HFF-Myc (cell line): ENCODE measurements at regions not wholly inside any gene's neighbourhood (a gene's known extent, or its start where the extent isn't known, plus 50 kb on each side); places are given as distances from the start of the nearest gene placed in this dataset.

Experiments
- DNase-seq: peaks from one replicate; pipeline ENCODE4 v3.0.0-alpha.2; 2011; ENCODE audit warnings: low read depth; ENCODE audit errors: extremely low read depth
- H3K4me3 ChIP-seq: replicated peaks from 2 replicates; pipeline ENCODE4 v1.5.1; 2011; ENCODE audit warnings: low read depth, mild to moderate bottlenecking, control low read depth, low read length
- CTCF ChIP-seq: IDR thresholded peaks from 2 replicates; pipeline ENCODE4 v1.5.1; 2012; ENCODE audit warnings: mild to moderate bottlenecking, low read depth, low read length, control low read depth; ENCODE audit errors: missing control alignments

DNA sequence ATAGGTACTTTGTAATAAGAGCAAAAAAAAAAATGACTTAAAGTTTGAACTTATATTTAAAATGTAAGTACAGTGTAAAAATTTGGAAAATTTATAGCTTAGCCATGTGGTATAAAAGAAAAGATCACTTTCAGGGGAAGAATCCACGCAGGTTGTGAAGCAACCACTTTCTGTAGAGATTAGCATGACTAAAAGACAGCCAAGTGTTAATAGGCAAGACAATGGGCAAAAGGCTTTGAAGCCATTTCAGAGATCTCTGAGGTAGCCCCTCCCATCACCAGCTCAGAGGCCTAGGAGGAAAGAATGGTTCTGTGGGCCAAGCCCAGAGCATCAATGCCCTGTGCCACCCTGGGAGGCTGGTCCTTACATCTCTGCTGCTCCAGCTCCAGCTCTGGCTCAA is 346.3 kb upstream of the CHD1 start:
- no peak for DNase-seq
- no peak for TF ChIP-seq CTCF
- H3K4me3 ChIP-seq = no peak overlapping the region

- no peak for DNase-seq
- no peak for TF ChIP-seq CTCF
- no peak overlapping the region for H3K4me3 ChIP-seq
Observed at GRCh38 chr5:99272576-99272975, 343.8 kb upstream of the CHD1 start.

DNA sequence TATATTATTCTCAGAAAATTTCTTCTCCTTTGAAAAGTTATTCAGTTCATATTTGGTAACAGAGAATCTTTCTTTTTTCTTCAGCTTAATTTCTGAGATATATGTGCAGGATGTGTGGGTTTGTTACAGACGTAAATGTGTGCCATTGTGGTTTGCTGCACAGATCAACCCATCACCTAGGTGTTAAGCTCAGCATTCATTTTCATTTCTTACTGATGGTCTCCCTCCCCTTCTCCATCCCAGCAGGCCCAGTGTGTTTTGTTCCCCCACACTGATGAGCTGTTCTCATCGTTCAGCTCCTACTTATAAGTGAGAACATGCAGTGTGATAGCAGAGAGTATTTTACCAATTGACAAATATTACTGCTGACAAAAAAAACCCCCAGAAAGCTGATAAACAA is 330.0 kb upstream of the CHD1 start:
- no peak for DNase-seq
- no peak overlapping the region for H3K4me3 ChIP-seq
- no peak for TF ChIP-seq CTCF

DNA sequence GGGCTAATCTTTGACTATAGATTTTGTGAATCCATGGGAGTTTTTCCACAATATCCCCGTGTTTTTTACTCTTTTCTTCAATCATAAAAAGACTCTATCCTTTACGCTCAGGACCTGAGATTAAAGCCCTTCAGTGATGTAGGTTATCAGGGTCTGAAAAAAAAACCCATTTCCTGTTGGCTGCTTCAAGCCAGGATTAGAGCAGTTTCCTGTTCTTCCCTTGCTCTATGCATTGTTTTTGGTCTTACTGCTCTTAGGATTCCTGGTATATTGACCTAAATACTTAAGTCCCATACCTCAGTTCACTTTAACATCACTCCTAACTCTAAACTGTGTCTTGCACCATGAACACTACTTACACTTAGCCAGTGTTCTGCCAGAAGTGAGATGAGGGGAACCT is 319.3 kb upstream of the CHD1 start:
- H3K4me3 ChIP-seq = no peak overlapping the region
- DNase-seq = no peak
- TF ChIP-seq CTCF = no peak

- H3K4me3 ChIP-seq = no peak overlapping the region
- no peak for DNase-seq
- no peak for TF ChIP-seq CTCF
Observed at GRCh38 chr5:99247346-99247745, 318.5 kb upstream of the CHD1 start.

- TF ChIP-seq CTCF = no peak
- no peak for DNase-seq
- no peak overlapping the region for H3K4me3 ChIP-seq
Observed at GRCh38 chr5:99243111-99243510, 314.3 kb upstream of the CHD1 start.

DNA sequence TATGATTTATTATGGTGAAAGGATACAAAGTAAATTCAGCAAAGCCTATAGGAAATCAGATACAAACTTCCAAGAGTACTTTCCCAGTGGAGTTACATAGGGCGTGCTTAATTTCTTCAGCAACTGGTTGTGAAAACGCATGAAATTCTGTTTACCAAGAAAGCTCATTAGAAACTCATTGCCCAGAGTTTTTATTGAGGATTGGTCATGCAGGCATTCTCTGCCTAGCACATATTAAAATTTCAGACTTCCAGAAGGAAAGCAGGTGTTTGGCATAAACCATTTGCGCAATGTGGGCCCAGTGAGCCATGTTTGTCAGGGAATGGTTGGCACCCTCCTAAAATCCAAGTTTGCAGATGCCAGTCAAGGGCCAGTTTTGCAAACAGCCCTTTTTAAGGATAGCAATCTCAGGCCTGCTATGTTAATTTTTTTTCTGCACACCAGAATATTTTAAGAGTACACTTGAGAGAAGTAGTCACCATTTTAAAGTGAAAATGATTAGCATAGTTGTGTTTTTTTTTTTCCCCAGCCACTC is 311.1 kb upstream of the CHD1 start:
- no peak for DNase-seq
- H3K4me3 ChIP-seq = no peak overlapping the region
- TF ChIP-seq CTCF = no peak
